ENCODE measurements at regions not wholly inside any gene's neighbourhood (a gene's known extent, or its start where the extent isn't known, plus 50 kb on each side); places are given as distances from the start of the nearest gene placed in this dataset.

DNA sequence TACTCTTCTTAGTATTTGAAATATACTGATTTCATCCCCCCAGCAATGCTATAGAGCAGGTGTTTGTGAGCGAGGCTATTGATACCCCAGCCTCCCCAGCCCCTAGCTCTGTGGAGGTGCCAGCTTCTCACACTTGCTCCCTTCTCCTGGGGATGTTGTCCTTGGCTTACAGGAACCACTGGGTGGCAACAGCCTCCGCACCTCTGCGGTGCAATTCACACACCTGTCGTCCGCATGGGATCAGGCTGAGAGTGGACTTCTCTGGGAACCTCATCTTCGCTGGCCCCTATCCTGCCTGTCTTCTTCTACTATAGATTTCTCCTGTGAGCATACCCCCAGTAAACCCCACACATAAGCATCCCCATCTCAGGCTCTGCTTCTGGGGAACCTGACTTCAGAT, 103.9 kb upstream of the SLC6A11 start:
- no peaks in the 10 kb centered on the region for H3K4me1 ChIP-seq (ENCODE audit: control insufficient read depth in 1 of 2, insufficient read depth in 2 of 2, low read length in 2 of 2)
- no peak overlapping the region for H3K9ac ChIP-seq (ENCODE audit: low read length)
- H3K79me2 ChIP-seq (ENCODE audit: insufficient read depth, low read length), result no peaks in the 10 kb centered on the region
- no peaks in the 10 kb centered on the region for H4K20me1 ChIP-seq (ENCODE audit: insufficient read depth)
- ChIA-PET POLR2A (no interaction called here), CTCF (no interaction called here), RAD21 (ENCODE audit: low non-redundant PET in 1 of 2, low total read pairs in 2 of 2, uncharacterized antibody in 2 of 2, unreplicated experiment in 2 of 2) (no interaction called here)
- H3K9me2 ChIP-seq (ENCODE audit: insufficient read depth), result no peaks in the 10 kb centered on the region
- no TSS peak for BruUV-seq (replicated peaks)
- DNase-seq (ENCODE audit: low read depth, low spot score) (no peak), ATAC-seq (no peak)
- H3K4me3 ChIP-seq (replicated peaks in 1 of 2; ENCODE audit: low read depth in 1 of 2, low read length in 2 of 2), result no peak overlapping the region
- no peak overlapping the region for H2AFZ ChIP-seq (ENCODE audit: low read depth, low read length, poor library complexity, severe bottlenecking)
- H3K9me3 ChIP-seq (ENCODE audit: control insufficient read depth in 1 of 2, insufficient read depth in 1 of 2, low read depth in 1 of 2, low read length in 2 of 2), result peaks cover 0 to 3% of the 10 kb centered on the region in 2 experiments; a peak in 1 of 4 replicates
- peaks cover 17% of the 10 kb centered on the region for H3K27me3 ChIP-seq (ENCODE audit: insufficient read depth, low read length)
- H3K36me3 ChIP-seq (ENCODE audit: control insufficient read depth in 1 of 2, insufficient read depth in 2 of 2, low read length in 2 of 2), result no peaks in the 10 kb centered on the region
- TF ChIP-seq EGR1 (IDR thresholded peaks at IDR 0.05; ENCODE audit: low read depth), result no peak
- TF ChIP-seq SIN3A (IDR thresholded peaks at IDR 0.05; ENCODE audit: low read depth), result no peak
- no peak for TF ChIP-seq RAD21 (IDR thresholded peaks at IDR 0.05; ENCODE audit: low read depth)
- no peak for TF ChIP-seq POLR2AphosphoS5 (IDR thresholded peaks at IDR 0.05; ENCODE audit: low read depth, low read length)
- TF ChIP-seq POLR2A (IDR thresholded peaks at IDR 0.05; ENCODE audit: borderline replicate concordance, extremely low read depth, insufficient read depth, insufficient read length), result no peak
- intact Hi-C loops (cut with micrococcal nuclease), result no loop called here
- no peak overlapping the region for H3K27ac ChIP-seq (ENCODE audit: low read depth, low read length)
- H3K4me2 ChIP-seq (ENCODE audit: low read length), result no peak overlapping the region

DNA sequence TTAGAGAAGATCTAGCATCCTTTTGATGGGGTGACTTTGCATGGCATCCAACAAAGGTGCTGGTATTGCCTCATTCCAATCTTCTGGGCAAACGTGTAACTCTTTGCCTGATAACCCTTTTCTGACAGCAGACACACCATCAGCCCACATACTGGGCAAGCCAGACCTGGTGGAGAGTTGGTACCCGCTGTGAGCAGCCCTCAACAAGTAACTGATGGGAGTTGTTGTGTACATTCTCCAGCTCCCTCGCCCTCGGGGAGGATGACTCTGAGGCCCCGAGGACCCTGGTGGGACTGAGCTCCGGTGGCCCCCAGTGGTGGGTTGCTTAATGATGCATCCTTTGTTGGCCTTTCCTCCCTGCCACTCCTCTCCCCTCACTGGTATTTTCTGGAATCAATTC, 102.4 kb upstream of the SLC6A11 start:
- CTCF ChIA-PET, result no interaction called here
- no peak overlapping the region for H3K4me3 ChIP-seq (replicated peaks in 1 of 2; ENCODE audit: low read depth in 1 of 2, low read length in 2 of 2)
- TF ChIP-seq, protein P1, sequence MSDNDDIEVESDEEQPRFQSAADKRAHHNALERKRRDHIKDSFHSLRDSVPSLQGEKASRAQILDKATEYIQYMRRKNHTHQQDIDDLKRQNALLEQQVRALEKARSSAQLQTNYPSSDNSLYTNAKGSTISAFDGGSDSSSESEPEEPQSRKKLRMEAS (IDR thresholded peaks at IDR 0.05), result no peak
- TF ChIP-seq EGR1 (IDR thresholded peaks at IDR 0.05; ENCODE audit: low read depth) (no peak), RAD21 (IDR thresholded peaks at IDR 0.05; ENCODE audit: low read depth) (no peak), TCF7L2 (IDR thresholded peaks at IDR 0.05; ENCODE audit: borderline replicate concordance, extremely low read depth, insufficient read depth, insufficient read length) (no peak), CEBPB (IDR thresholded peaks at IDR 0.05; ENCODE audit: low read depth) (no peak), ZNF274 (IDR thresholded peaks at IDR 0.05; ENCODE audit: low read depth, low read length) (no peak), ELF1 (IDR thresholded peaks at IDR 0.05; ENCODE audit: borderline replicate concordance, low read depth) (no peak), ZFX (IDR thresholded peaks at IDR 0.05) (no peak), SIN3A (IDR thresholded peaks at IDR 0.05; ENCODE audit: low read depth) (no peak), FOSL1 (IDR thresholded peaks at IDR 0.05; ENCODE audit: low read depth) (no peak), YY1 (IDR thresholded peaks at IDR 0.05; ENCODE audit: extremely low read depth, insufficient replicate concordance, low read depth, low read length) (no peak), EZH2phosphoT487 (IDR thresholded peaks at IDR 0.05; ENCODE audit: borderline replicate concordance) (no peak)
- TF ChIP-seq, protein P2, sequence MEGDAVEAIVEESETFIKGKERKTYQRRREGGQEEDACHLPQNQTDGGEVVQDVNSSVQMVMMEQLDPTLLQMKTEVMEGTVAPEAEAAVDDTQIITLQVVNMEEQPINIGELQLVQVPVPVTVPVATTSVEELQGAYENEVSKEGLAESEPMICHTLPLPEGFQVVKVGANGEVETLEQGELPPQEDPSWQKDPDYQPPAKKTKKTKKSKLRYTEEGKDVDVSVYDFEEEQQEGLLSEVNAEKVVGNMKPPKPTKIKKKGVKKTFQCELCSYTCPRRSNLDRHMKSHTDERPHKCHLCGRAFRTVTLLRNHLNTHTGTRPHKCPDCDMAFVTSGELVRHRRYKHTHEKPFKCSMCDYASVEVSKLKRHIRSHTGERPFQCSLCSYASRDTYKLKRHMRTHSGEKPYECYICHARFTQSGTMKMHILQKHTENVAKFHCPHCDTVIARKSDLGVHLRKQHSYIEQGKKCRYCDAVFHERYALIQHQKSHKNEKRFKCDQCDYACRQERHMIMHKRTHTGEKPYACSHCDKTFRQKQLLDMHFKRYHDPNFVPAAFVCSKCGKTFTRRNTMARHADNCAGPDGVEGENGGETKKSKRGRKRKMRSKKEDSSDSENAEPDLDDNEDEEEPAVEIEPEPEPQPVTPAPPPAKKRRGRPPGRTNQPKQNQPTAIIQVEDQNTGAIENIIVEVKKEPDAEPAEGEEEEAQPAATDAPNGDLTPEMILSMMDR (IDR thresholded peaks at IDR 0.05 in 2 of 3, conservative IDR thresholded peaks at IDR 0.05 in 1 of 3; ENCODE audit: borderline replicate concordance in 1 of 3, insufficient read depth in 1 of 3, low read depth in 2 of 3, low read length in 2 of 3), result no peak
- H3K9me3 ChIP-seq (ENCODE audit: control insufficient read depth in 1 of 2, insufficient read depth in 1 of 2, low read depth in 1 of 2, low read length in 2 of 2), result peaks cover 0 to 3% of the 10 kb centered on the region in 2 experiments; a peak in 1 of 4 replicates
- no peaks in the 10 kb centered on the region for H3K36me3 ChIP-seq (ENCODE audit: control insufficient read depth in 1 of 2, insufficient read depth in 2 of 2, low read length in 2 of 2)
- H3K4me2 ChIP-seq (ENCODE audit: low read length), result no peak overlapping the region
- H2AFZ ChIP-seq (ENCODE audit: low read depth, low read length, poor library complexity, severe bottlenecking), result no peak overlapping the region
- no TSS peak for BruUV-seq (replicated peaks)
- POLR2A ChIA-PET, result no interaction called here
- no peaks in the 10 kb centered on the region for H3K4me1 ChIP-seq (ENCODE audit: control insufficient read depth in 1 of 2, insufficient read depth in 2 of 2, low read length in 2 of 2)
- no peak for ATAC-seq
- no peak for DNase-seq (ENCODE audit: low read depth, low spot score)
- intact Hi-C loops (cut with micrococcal nuclease), result no loop called here
- RAD21 ChIA-PET (ENCODE audit: low non-redundant PET in 1 of 2, low total read pairs in 2 of 2, uncharacterized antibody in 2 of 2, unreplicated experiment in 2 of 2), result no interaction called here
- no peaks in the 10 kb centered on the region for H3K9me2 ChIP-seq (ENCODE audit: insufficient read depth)
- no peak overlapping the region for H3K27ac ChIP-seq (ENCODE audit: low read depth, low read length)
- H3K79me2 ChIP-seq (ENCODE audit: insufficient read depth, low read length), result no peaks in the 10 kb centered on the region
- H4K20me1 ChIP-seq (ENCODE audit: insufficient read depth), result no peaks in the 10 kb centered on the region
- no peak overlapping the region for H3K9ac ChIP-seq (ENCODE audit: low read length)
- peaks cover 17% of the 10 kb centered on the region for H3K27me3 ChIP-seq (ENCODE audit: insufficient read depth, low read length)

Data from HCT116 (cell line).